SW480 (cell line): ENCODE measurements at regions not wholly inside any gene's neighbourhood (a gene's known extent, or its start where the extent isn't known, plus 50 kb on each side); places are given as distances from the start of the nearest gene placed in this dataset.
"Not testable (repeated sequence)": the region's sequence is repeated elsewhere in the genome, so short reads cannot be mapped to it uniquely, and the experiment has no call there.

ENCODE experiments used
- DNase-seq: peaks from one replicate; pipeline ENCODE4 v3.0.0-alpha.2; 2016; ENCODE audit warnings: low spot score

GRCh38 chr14:24744641-24745040 is 110.7 kb upstream of the GZMB start:
- DNase-seq, result no peak

GRCh38 chr14:24741871-24742270 is 107.9 kb upstream of the GZMB start:
- peak; percentile 61 for DNase-seq

- no peak for DNase-seq
Measured at GRCh38 chr14:24735984-24736630, 102.1 kb upstream of the GZMB start.

GRCh38 chr14:24734917-24735500 is 101.0 kb upstream of the GZMB start:
- peak; percentile 74 for DNase-seq

- DNase-seq, result no peak
Measured at GRCh38 chr14:24726480-24726879, 92.5 kb upstream of the GZMB start.

- DNase-seq, result no peak
Measured at GRCh38 chr14:24725311-24725710, 91.3 kb upstream of the GZMB start.

DNA sequence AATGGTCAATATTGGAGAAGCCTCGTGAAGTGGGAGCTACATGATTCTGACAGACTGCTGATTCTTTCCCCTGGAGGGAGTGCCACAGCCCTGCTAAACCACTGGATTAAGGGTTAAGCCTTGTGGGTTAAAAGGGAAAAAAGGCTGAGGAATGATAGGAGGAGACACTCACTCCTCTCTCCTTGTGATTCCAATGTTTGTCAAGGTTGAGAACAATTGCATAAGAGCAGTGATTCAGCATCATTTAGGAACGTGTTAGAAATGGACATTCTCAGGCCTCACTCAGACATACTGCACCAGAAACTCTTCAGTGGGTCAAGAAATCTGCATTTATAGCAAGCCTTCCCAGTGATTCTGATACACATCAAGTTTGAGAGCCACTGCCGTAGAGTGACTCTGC is 87.8 kb upstream of the GZMB start:
- DNase-seq, result no peak

DNA sequence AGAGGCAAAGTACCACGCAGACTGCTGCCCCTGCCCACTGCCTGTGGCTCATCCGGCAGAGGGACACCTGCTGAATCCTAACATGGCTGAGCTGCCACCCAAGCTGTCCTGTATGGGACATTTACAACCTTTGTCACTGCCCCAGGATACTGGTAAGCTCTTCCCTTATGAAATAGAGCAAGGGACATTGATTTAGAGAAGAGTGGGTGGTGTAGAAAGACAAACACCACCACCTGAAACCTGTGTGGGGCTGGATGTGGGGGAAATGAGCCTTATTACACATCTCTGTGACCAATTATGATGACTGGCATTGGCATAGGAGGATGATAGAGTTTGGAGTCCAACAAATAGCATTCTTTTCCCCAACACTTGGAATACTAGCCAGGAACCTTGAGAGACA is 81.2 kb upstream of the GZMB start:
- DNase-seq, result no peak

DNA sequence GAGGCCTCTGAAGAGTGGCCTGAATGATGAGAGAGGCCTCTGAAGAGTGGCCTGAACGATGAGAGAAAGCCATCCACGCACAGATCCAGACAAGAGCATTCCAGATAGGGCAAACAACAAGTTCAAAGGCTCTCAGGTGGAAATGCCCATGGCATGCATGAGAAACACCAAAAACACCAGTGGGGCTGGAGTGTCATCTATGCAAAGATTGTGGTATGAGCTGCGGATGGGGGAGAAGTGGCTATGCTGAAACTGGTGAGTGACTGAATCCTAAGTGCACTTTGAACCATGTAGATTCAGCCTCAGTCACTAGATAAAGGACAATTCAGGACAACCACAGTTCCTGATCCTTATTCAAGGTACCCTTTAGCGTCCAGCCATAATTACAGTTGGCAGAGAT is 79.4 kb upstream of the GZMB start:
- DNase-seq, result no peak

GRCh38 chr14:24712909-24713308 is 78.9 kb upstream of the GZMB start:
- DNase-seq, result no peak

DNA sequence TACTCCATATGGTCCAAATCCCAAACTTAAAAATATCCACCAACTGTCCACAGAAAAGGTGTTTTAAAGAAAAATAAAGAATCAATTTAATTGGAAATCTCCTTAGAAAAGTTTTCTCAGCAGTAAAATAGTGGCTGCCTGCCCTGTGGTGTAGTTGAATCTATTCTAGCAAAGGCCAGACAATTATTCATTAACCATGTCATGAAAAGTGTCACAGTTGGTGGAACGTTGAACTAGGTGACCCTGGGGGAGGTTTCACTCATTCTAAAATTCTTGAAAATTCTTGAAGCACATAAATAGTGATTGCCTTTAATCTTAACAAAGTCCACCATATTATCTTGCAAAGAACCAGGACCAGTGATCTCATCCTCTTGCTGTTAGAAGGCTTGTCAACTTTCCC is 78.4 kb upstream of the GZMB start:
- DNase-seq, result no peak

DNA sequence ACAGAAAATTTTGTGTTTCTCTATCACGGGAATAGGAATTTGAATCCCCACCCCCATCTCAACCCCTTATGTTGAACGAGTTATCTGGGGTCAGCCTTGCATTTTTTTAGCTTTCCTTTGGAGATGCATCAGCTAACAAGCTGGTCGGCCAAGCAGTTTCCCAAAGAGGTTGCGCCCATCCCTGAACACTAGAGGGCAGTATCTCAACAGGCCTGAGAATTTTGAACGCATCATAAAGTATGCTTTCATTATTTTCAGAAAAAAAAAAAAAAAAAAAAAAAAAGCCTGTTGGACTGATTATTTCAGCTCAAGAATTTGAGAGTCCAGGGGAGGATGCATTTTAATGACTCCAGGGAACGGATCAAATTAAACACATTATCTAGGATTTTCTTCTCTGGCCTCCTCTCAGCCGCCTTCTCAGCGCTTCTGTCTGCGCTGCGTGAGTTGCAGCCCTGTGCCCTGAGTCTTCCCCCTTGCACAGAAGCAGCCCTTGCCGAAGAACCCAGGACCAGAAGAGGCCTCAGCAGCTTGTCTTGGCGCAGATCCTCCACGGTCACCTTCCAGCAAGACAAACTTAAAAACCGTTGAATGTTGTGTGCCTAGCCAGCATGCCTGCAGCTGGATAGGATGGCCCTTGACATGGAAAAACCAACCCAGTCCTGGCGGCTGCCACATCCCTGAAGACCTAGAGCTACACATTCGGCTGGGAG is 76.6 kb upstream of the GZMB start:
- DNase-seq, result peak; percentile 35

- DNase-seq, result no peak
Measured at GRCh38 chr14:24708684-24709083, 74.7 kb upstream of the GZMB start.

- DNase-seq, result no peak
Measured at GRCh38 chr14:24706351-24706750, 72.4 kb upstream of the GZMB start.

DNA sequence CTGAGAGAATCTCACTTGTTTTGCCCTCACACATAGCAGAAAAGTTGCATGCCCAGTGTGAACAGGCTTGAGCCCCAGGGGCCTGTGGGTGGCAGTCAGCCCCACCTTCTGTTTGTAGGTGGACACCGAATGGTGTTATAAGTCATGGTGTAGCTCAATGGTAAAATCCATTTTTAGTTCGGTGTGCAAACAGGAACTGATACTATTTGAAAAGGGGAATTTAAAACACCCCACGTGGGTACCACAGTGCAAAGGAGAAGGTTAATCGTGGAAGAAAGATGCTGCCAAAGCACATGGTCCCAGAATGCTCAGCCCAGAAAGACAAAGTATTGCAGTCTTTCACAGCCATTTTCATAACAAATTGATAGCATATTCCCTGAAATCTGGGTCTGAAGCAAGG is 71.8 kb upstream of the GZMB start:
- no peak for DNase-seq

- no peak for DNase-seq
Measured at GRCh38 chr14:24701062-24701461, 67.1 kb upstream of the GZMB start.

GRCh38 chr14:24700511-24700910 is 66.5 kb upstream of the GZMB start:
- DNase-seq, result no peak

- no peak for DNase-seq
Measured at GRCh38 chr14:24699052-24699451, 65.1 kb upstream of the GZMB start.

DNA sequence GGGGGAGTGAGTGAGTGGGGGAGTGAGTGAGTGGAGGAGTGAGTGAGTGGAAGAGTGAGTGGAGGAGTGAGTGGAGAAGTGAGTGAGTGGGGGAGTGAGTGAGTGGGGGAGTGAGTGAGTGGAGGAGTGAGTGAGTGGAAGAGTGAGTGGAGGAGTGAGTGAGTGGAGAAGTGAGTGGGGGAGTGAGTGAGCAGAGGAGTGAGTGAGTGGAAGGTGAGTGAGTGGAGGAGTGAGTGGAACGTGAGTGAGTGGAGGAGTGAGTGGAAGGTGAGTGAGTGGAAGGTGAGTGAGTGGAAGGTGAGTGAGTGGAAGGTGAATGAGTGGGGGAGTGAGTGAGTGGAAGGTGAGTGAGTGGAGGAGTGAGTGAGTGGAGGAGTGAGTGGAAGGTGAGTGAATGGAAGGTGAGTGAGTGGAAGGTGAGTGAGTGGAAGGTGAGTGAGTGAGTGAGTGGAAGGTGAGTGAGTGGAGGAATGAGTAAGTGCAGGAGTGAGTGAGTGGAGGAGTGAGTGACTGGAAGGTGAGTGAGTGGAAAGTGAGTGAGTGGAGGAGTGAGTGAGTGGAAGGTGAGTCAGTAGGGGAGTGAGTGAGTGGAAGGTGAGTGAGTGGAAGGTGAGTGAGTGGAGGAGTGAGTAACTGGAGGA is 62.4 kb upstream of the GZMB start:
- not testable (repeated sequence) for DNase-seq

DNA sequence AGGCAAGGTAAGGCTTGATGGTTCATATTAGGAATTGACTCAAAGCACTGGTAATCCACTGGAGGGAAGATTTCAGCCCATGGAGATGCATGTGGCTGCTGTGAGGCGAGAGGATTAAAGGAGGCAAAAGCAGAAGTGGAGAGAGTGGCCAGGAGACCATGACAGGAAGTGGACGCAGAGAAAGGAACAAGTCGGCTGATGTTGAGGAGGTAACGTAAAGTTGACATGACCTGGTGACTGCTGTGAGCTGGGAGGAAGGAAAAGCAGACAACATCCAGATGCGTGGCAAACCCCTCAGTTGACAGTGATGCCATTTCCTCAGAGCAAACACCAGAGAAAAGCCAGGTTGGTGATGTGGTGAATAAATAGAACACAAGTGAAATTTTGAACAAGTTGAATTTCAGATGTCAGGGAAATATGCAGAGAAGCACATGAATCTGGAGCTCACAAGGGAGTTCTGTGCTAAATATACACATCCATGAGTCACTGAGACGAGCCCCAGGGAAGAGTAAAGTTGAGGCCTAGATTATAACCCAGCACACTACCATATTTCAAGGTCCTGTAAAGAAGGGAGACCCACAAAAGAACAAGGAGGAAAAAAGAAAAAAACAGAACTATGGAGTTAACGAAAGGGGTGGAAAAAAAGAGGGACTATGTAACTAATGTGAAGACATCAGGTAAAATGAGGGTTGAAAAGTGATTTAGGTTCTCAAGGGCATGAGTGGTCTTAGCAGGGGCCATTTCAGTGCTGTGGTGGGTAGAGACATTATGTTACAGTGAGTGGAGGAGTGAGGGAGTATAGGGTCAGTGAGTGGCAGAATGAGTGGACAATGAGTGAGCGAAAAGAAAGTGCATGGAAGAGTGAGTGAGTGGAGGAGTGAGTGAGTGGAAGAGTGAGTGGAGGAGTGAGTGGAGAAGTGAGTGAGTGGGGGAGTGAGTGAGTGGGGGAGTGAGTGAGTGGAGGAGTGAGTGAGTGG is 61.6 kb upstream of the GZMB start:
- no peak for DNase-seq

GRCh38 chr14:24694680-24695079 is 60.7 kb upstream of the GZMB start:
- DNase-seq, result no peak

DNA sequence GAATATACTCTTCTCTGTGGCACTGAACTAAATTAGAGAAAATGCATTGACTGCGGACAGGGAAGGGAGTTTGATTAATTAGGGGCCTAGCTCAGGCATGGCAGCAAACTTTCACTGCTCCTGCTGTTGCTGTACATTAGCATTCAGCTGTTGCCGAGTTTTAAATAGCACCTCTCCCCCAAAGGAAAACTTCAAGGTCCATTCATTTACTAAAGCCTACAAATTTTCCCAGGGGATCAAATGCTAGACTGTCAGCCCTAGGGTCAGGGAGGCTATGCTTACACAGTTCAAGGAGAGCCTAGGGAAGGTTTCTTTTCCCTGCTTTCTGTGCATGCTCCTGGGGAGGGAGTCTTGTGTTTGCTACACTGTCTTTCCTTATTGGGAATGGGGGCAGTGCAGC is 60.0 kb upstream of the GZMB start:
- no peak for DNase-seq
